ENCODE measurements at regions not wholly inside any gene's neighbourhood (a gene's known extent, or its start where the extent isn't known, plus 50 kb on each side); places are given as distances from the start of the nearest gene placed in this dataset.
"Not testable (repeated sequence)": the region's sequence is repeated elsewhere in the genome, so short reads cannot be mapped to it uniquely, and the experiment has no call there.

- TF ChIP-seq ZNF165 (CRISPR knock-in tag; IDR thresholded peaks at IDR 0.05; ENCODE audit: borderline replicate concordance) (no peak), TRIM25 (IDR thresholded peaks at IDR 0.05; ENCODE audit: borderline replicate concordance) (no peak), POU5F1 (IDR thresholded peaks at IDR 0.05; ENCODE audit: borderline replicate concordance, low read depth, low read length, partially characterized antibody) (no peak), ZNF175 (CRISPR knock-in tag; IDR thresholded peaks at IDR 0.05; ENCODE audit: low read depth) (no peak)
Measured at GRCh38 chr13:44853641-44854040, 135.6 kb downstream of the NUFIP1 start (continued).

- Histone ChIP-seq H3K9ac (ENCODE audit: insufficient read depth in 1 of 2, low read depth in 2 of 2, low read length in 2 of 2) (no peak overlapping the region), H3K4me3 (no peak overlapping the region), H3K9me1 (ENCODE audit: control insufficient read depth, insufficient read depth, low read length) (no peaks in the 10 kb centered on the region), H3K79me2 (ENCODE audit: control insufficient read depth, insufficient read depth, low read length) (no peaks in the 10 kb centered on the region), H3K9me3 (replicated peaks; ENCODE audit: control insufficient read depth, insufficient read depth, low read depth, low read length) (no peaks in the 10 kb centered on the region), H2AFZ (ENCODE audit: low read depth, low read length) (no peak overlapping the region), H3K4me2 (ENCODE audit: insufficient read depth, low read length) (no peak overlapping the region), H3K27ac (ENCODE audit: extremely low read depth, low read depth, low read length) (no peak overlapping the region), H4K20me1 (replicated peaks; ENCODE audit: control insufficient read depth, insufficient read depth, low read length) (no peaks in the 10 kb centered on the region), H3K4me1 (replicated peaks in 1 of 2; ENCODE audit: control insufficient read depth in 2 of 2, insufficient read depth in 2 of 2, low read length in 2 of 2) (no peaks in the 10 kb centered on the region), H3K27me3 (ENCODE audit: control insufficient read depth in 2 of 2, insufficient read depth in 2 of 2, low read length in 2 of 2) (peaks cover 0 to 7% of the 10 kb centered on the region in 2 experiments; a peak in 2 of 5 replicates), H3K36me3 (ENCODE audit: control insufficient read depth, insufficient read depth, low read length) (no peaks in the 10 kb centered on the region)
- FAIRE-seq (no peak), ATAC-seq (no peak), DNase-seq (ENCODE audit: extremely low read depth in 1 of 4, low spot score in 3 of 4) (no peak)
- ChIA-PET CTCF (ENCODE audit: low intra/inter-chr PET ratio) (no interaction called here), POLR2A (no interaction called here)
- BruUV-seq (replicated peaks), result no TSS peak
- 0% methylated on average over 11 of the region's 11 CpGs for WGBS (ENCODE audit: insufficient coverage, low coverage, missing lambda C conversion rate)
- peak; percentile 75 for TF ChIP-seq RFX1 (IDR thresholded peaks at IDR 0.05)
- no peak for TF ChIP-seq ZBED1 (IDR thresholded peaks at IDR 0.05)
- TF ChIP-seq ZNF41 (CRISPR knock-in tag; conservative IDR thresholded peaks at IDR 0.05), result no peak
- TF ChIP-seq GTF3C2 (IDR thresholded peaks at IDR 0.05; ENCODE audit: borderline replicate concordance, extremely low read depth, insufficient read length), result no peak
- in situ Hi-C loops (cut with MboI) (no loop called here), intact Hi-C loops (cut with micrococcal nuclease) (no loop called here)
Measured at GRCh38 chr13:44848920-44849676, 140.2 kb downstream of the NUFIP1 start.

- 0% methylated on average over 6 of the region's 11 CpGs for WGBS (ENCODE audit: insufficient coverage, low coverage, missing lambda C conversion rate)
- intact Hi-C loops (cut with micrococcal nuclease); BruUV-seq (replicated peaks); H3K4me1 ChIP-seq (replicated peaks in 1 of 2; ENCODE audit: control insufficient read depth in 2 of 2, insufficient read depth in 2 of 2, low read length in 2 of 2); H3K9me3 ChIP-seq (replicated peaks; ENCODE audit: control insufficient read depth, insufficient read depth, low read depth, low read length); H3K4me3 ChIP-seq; CTCF ChIA-PET (ENCODE audit: low intra/inter-chr PET ratio); POLR2A ChIA-PET; H4K20me1 ChIP-seq (replicated peaks; ENCODE audit: control insufficient read depth, insufficient read depth, low read length); in situ Hi-C loops (cut with MboI); H3K27ac ChIP-seq (ENCODE audit: extremely low read depth, low read depth, low read length); H3K36me3 ChIP-seq (ENCODE audit: control insufficient read depth, insufficient read depth, low read length); H3K27me3 ChIP-seq (ENCODE audit: control insufficient read depth in 2 of 2, insufficient read depth in 2 of 2, low read length in 2 of 2); FAIRE-seq; H3K9ac ChIP-seq (ENCODE audit: insufficient read depth in 1 of 2, low read depth in 2 of 2, low read length in 2 of 2); DNase-seq (ENCODE audit: extremely low read depth in 1 of 4, low spot score in 3 of 4); ATAC-seq; H2AFZ ChIP-seq (ENCODE audit: low read depth, low read length); H3K9me1 ChIP-seq (ENCODE audit: control insufficient read depth, insufficient read depth, low read length); H3K4me2 ChIP-seq (ENCODE audit: insufficient read depth, low read length); H3K79me2 ChIP-seq (ENCODE audit: control insufficient read depth, insufficient read depth, low read length): not testable (repeated sequence)
Measured at GRCh38 chr13:44845281-44846058, 143.8 kb downstream of the NUFIP1 start.
